HG02885 (cell line): ENCODE measurements at regions not wholly inside any gene's neighbourhood (a gene's known extent, or its start where the extent isn't known, plus 50 kb on each side); places are given as distances from the start of the nearest gene placed in this dataset.

Source experiments
- ATAC-seq: cut with Tn5 transposase; IDR thresholded peaks from one replicate; pipeline ENCODE4 v1.9.1; 2021; ENCODE audit warnings: mild to moderate bottlenecking; ENCODE audit not compliant: unreplicated experiment, poor library complexity

GRCh38 chr17:77375108-77375916 is 234.5 kb downstream of the SEC14L1 start:
- no peak for ATAC-seq

GRCh38 chr17:77375917-77376651 is 235.3 kb downstream of the SEC14L1 start:
- ATAC-seq: no peak

DNA sequence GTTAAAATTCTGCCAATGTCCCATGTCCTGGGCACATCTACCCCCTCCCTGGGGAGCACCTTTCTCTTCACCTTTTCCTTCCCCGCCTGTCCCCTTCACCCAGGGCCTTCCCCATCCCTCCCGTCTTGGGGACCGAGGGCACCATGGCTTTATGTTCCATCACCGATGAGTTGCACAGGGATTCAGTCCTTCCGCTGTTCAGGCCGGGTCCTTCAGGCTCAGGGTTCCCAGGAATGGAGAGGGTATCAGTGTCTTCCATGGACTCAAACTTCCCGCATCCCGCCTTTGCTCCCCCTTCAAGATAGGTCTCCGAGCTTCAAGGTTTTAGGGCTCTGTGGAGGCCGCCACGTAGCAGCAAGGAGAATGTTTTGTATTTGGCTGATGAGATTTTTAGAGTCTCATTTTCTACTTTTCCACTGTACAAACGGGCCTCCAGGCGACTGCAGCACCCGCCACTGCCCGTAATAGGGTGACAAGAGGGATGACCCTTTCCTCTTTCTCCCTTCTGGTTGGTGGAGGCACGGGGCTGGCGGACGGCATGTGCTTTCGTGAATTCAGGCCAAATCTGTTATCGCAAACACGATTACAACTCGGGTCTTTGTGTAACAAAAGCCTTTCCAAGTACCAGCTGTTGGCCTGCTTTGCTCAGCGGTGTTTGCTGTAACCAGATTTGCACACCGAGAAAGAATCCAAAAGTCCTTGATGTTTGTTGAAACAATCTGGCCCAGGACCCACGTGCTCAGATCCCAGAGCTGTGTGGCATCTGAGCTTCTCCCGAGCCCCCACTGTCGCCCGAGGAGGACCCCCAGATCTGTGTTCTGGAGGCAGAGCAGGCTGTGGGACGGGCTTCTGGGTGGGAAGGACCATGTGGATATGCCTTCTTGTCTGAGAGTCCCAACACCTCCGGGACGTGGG is 236.3 kb downstream of the SEC14L1 start:
- no peak for ATAC-seq

DNA sequence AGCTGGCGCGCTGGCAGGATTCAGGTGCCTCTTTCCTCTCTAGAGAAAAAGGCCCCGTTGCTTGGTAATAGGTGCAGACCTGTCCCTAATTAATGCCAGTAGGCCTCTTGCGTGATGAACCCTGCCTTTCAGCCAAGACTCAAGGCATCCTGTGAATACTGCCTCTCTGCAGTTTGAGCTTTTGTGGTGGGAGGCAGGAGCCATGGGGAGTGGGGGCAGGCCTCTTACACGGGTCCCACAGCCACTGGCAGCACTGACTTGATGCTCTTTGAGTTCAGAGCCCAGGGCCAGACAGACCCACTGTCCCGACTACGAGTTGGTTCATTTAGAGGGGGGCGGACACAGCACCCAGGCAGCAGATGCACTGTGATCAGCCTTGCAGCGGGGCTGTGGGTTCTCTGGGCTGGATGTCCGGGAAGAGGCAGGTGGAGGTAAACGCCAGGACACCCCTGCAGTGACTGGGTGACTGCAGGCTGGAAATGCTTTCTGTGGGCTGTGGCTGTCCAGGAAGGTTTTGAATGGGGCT is 237.0 kb downstream of the SEC14L1 start:
- no peak for ATAC-seq

GRCh38 chr17:77378318-77379064 is 237.7 kb downstream of the SEC14L1 start:
- ATAC-seq: no peak

GRCh38 chr17:77379065-77379428 is 238.3 kb downstream of the SEC14L1 start:
- no peak for ATAC-seq

DNA sequence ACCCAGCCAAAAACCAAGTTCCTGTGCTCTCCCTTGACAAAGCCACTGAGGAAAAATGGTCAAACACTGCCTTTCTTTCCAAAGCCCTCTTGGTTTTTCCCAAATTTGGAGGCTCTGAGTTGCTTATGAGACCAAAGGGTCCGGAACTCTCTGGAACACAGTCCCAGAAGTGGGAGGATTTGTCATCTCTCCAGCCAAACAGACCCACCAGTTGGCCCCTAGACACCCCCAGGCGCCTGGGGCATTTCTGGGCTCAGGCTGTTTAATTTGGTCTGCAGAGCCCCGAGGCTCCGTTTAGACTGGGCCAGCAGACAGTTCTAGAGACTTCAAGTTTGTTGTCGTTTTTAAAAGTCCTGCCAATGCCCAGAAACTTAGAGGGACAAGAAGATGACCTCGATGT is 239.1 kb downstream of the SEC14L1 start:
- ATAC-seq: no peak

DNA sequence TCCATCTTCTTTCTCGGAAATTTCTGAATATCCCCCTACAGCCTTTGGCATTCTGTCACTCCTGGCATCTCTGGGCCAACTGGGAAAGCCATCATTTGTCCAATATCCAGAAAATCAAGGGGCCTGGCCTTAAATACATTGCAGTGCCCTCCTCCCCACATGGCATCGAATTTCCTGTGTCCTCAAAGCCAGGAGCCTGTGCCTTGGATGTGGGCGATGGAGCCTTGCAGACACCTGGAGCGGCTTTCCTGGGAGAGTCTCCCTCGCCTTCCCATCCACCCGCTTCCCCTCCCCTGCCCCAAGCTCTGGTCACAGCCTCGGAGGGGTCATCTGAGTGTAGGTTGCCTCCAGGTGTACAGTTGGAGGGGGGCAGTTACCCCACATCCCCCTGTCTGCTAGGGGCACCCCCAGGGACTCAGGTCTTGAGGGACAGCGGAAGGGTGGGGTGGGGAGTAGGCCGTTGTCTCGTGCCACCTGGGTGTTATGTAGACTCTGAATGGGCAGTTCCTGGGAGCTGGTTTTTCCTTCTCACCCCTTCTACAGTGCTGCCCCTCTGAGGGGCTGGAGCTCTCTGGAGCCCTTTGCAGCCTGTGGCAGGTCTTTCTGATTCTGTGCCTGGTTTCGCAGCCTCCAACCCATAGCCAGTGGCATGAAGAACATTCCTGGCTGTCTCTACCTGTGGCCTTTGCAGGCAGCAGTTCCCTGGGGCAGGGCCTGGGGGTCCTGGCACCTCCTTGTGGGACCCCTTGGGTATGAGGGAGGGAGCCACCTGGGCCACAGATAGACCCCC is 239.8 kb downstream of the SEC14L1 start:
- no peak for ATAC-seq

DNA sequence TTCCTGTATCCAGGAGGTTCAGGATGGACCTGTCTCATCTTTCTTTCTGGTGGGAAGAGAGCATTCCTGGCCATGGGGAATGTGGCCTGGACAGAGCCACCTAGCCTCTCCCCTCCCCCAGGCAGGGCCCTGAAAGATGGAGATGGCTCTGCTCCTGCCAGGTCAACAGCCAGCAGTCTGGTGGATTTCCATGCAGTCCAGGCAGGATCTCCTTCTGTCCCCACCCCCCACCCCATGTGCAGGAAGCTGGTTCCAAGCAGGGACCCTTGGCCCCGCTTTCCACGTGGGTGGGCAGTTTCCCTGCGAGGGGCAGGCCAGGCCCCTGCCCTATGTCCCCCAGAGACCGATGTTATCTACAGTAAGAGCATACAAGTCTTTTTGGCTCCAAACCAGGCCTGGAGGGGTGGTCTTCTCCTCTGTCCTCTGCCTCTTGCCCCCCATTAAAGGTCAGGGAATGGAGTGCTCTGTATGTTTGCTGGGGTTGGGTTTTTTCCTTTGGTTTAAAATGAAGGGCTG is 240.5 kb downstream of the SEC14L1 start:
- ATAC-seq: no peak

- no peak for ATAC-seq
Observed at GRCh38 chr17:77381731-77382130, 241.0 kb downstream of the SEC14L1 start.

DNA sequence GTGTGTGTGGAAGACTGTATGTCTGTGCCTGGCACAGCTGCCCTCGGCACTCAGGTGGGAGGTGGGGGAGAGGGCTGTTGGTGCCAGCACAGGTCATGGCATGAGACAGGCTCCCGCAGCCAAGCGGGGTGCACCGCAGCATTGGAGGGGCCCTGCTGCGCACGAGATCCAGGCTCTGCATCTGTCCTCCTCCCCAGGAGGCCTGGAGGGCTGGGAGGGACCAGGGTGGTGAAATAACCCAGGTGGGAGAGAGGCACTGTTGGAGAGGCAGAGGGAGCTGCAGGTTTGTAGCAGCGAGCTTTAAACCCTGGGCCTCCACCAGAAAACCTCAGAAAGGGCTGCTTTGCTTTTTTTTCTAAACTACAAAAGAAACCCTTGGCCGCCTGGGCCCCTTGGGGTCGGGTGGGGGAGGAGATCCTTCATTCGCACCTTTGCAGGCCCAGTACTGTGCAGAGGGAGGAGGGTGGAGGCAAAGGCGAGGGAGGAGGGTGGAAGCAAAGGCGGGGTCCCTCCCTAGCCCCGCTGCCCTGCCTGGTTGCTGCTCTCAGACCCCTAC is 241.7 kb downstream of the SEC14L1 start:
- ATAC-seq: no peak

DNA sequence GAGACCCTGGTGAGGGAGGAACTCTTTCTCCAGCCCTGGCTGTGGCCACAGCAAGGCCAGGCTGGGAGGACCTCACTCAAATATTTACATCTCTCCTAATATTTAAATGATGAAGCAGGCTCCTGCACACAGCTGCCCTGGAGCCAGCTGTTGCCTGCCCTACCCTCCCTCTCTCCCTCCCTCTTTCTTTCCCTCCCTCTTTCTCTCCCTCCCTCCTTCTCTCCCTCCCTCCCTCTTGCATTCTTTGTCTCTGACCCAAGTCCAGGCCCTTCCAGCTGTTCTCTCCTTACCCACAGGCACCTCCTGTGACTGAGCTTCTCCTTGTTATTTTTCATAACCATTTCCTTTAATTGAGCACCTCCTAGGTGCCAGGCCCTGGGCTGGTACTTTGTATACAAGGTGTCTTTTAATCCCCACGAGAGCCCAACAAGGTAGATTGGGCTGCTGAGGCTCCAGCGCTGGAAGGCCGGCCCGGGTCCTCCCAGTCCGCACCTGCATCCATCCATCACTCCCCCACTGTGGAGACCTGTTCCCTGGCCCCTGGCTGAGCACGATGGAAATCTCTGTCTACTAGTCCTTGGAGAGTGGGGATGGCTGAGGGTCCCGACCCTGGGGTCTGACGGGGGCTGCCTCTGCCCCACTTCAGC is 242.3 kb downstream of the SEC14L1 start:
- ATAC-seq: no peak

DNA sequence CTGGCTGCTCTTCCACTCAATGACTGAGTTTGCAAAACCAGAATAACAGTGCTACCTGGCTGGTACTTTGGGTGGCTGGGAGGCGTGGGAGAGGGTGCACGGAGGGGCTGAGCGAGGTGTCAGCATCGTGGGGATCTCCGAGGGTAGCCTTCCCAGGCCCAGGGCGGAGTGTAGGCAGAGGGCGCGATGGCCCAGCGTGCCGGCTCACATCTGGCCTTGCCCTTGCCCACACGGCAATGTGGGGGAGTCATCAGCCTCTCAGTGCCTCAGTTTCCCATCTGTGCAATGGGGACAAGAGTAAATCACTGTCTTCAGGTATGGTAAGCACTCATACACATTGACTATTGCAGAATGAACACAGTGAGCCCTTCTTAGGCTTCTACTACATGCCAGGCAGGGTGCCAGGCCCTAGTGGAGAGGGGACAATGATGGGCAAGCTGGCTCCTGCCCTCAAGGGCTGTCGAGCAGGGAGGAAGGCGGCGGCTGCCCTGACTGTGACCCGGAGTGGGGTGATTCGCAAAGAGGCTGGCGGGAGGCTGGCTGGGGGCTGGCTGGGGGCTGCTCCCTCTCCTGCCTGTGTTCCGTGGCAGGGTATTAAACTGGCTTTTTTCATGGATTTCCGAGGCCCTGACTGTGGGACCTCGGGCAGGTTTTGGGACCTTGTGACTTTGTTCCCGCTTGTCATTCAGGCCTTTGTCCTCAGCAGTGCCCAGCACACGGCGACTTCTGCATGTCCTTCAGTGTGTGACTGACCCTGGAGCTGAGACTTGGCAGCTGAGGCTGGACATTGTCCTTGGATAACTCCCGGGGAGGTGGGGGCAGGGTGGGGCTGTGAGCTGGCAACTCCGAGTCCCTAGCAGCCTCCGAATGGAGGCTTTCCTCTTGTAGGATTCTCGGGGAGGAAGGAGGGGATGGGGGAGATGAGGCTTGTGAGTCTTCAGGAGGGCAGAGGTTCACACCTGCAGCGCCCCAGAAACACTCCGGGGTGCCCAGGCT is 243.1 kb downstream of the SEC14L1 start:
- no peak for ATAC-seq

DNA sequence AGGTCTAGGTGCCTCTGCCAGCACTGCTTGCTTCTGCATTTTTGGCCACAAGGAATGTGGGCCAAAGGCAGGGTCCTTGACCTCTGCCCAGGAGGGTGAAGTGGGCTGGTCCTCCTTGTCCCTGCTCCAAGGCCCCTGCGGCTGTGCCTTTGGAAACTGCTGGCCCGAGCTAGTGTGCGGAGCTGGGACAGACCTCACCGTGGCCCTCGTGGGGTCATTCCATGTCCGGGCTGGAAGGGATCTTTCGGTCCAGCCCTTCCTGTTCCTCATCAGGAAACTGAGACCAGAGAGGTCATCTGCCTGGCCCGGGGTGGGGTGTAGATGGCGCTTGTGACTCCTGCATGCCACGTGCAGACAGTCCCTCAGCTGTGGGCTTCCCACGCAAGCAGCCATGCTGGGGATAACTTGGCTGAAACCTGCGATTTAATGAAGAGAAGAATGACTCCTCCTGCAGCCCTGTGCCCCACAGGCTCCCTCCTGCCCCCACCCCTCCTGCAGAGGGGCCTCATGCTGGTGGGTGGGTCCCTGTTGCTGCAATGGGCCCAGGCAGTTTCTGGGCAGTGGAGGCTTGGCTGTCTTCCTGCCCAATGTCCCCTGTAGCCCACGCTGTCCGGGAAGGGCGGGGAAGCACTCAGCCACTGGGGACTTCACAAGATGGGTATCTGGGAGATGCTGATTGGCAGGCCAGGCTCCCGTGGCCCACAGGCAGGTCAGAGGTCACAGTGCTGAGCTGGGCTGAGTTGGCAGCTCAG is 245.2 kb downstream of the SEC14L1 start:
- no peak for ATAC-seq

GRCh38 chr17:77386502-77387192 is 245.9 kb downstream of the SEC14L1 start:
- ATAC-seq: no peak

DNA sequence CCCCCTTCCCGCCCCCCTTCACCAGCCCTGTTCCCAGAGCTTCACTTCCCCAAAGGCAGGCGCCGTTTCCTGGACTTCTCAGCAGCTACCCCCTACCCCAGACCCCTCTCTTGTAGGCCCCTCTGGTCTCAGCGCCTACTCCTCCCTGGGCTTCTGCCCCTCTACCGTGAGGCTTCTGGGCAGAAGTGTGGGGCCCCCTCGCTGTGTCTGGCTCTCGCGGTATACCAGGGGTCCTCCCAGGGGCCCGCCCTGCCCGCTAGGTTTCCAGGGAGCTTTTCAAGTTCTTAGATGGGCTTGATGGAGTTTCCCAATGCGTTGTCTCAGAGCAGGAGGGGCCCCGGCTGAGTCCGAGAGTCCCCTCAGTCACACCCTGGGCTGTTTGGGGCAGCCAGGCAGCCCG is 247.1 kb downstream of the SEC14L1 start:
- ATAC-seq: no peak
